GM23338 (cell line): ENCODE measurements at regions not wholly inside any gene's neighbourhood (a gene's known extent, or its start where the extent isn't known, plus 50 kb on each side); places are given as distances from the start of the nearest gene placed in this dataset.

Source experiments
- ATAC-seq: fragments of 200-7000 bp; cut with Tn5 transposase; 3 replicates; pipeline ENCODE4 v1.9.1; 2020
- DNase-seq: peaks from one replicate; pipeline ENCODE4 v3.0.0-alpha.2; 2015; ENCODE audit warnings: low spot score
- H2AFZ ChIP-seq: fragments of 200-600 bp; sonication (generic); 2 replicates; pipeline ENCODE4 v1.8.0; 2016; ENCODE audit warnings: antibody characterized with exemption, mild to moderate bottlenecking, moderate library complexity
- H3F3A ChIP-seq: fragments of 200-600 bp; sonication (generic); replicated peaks from 2 replicates; pipeline ENCODE4 v1.8.0; 2017; ENCODE audit warnings: antibody characterized with exemption, mixed run types, low read depth
- H3K27ac ChIP-seq: fragments of 200-600 bp; sonication (generic); 2 replicates; pipeline ENCODE4 v1.6.1; 2016; ENCODE audit warnings: low read depth
- H3K27me3 ChIP-seq: fragments of 200-600 bp; sonication (generic); 2 replicates; pipeline ENCODE4 v1.8.0; 2016; ENCODE audit warnings: mild to moderate bottlenecking, mixed run types, moderate library complexity; ENCODE audit not compliant: insufficient read depth
- H3K36me3 ChIP-seq: fragments of 200-600 bp; sonication (generic); 2 replicates; pipeline ENCODE4 v1.8.0; 2016; ENCODE audit warnings: mild to moderate bottlenecking; ENCODE audit not compliant: insufficient read depth
- H3K4me1 ChIP-seq: fragments of 200-600 bp; sonication (generic); 2 replicates; pipeline ENCODE4 v1.8.0; 2016; ENCODE audit warnings: mild to moderate bottlenecking, moderate library complexity; ENCODE audit not compliant: insufficient read depth
- H3K4me2 ChIP-seq: fragments of 200-600 bp; sonication (generic); 2 replicates; pipeline ENCODE4 v1.7.1; 2017; ENCODE audit warnings: mixed run types
- H3K4me3 ChIP-seq: fragments of 200-600 bp; sonication (generic); 2 replicates; pipeline ENCODE4 v1.6.1; 2016; ENCODE audit warnings: mixed run types
- H3K79me2 ChIP-seq: fragments of 200-600 bp; sonication (generic); replicated peaks from 2 replicates; pipeline ENCODE4 v1.8.0; 2017; ENCODE audit warnings: mild to moderate bottlenecking; ENCODE audit not compliant: insufficient read depth
- H3K9me2 ChIP-seq: fragments of 200-600 bp; sonication (generic); 2 replicates; pipeline ENCODE4 v1.8.0; 2017; ENCODE audit not compliant: insufficient read depth
- H4K20me1 ChIP-seq: fragments of 200-600 bp; sonication (generic); replicated peaks from 2 replicates; pipeline ENCODE4 v1.8.0; 2017; ENCODE audit warnings: mild to moderate bottlenecking; ENCODE audit not compliant: insufficient read depth
- H3K27ac Mint-ChIP-seq: 2 replicates; pipeline ENCODE4 v1.8.0; 2020; ENCODE audit warnings: inconsistent platforms, mild to moderate bottlenecking, moderate library complexity, mixed read lengths
- H3K27me3 Mint-ChIP-seq: 3 replicates; pipeline ENCODE4 v1.8.0; 2022; ENCODE audit warnings: low read depth, mild to moderate bottlenecking, moderate library complexity, mixed read lengths, inconsistent platforms; ENCODE audit not compliant: insufficient read depth, poor library complexity
- H3K36me3 Mint-ChIP-seq: 3 replicates; pipeline ENCODE4 v1.8.0; 2021; ENCODE audit warnings: low read depth, mild to moderate bottlenecking, inconsistent platforms, moderate library complexity, mixed read lengths
- H3K4me1 Mint-ChIP-seq: 3 replicates; pipeline ENCODE4 v1.8.0; 2020; ENCODE audit warnings: mild to moderate bottlenecking, inconsistent platforms, mixed read lengths
- H3K4me3 Mint-ChIP-seq: 3 replicates; pipeline ENCODE4 v1.8.0; 2021; ENCODE audit warnings: moderate library complexity, mild to moderate bottlenecking, inconsistent platforms, mixed read lengths
- H3K9me3 Mint-ChIP-seq: 3 replicates; pipeline ENCODE4 v1.8.0; 2020; ENCODE audit warnings: moderate library complexity, mild to moderate bottlenecking, inconsistent platforms, mixed read lengths
- CREB1 ChIP-seq: fragments of 250-450 bp; sonication (Bioruptor Pico); IDR thresholded peaks from 2 replicates; pipeline ENCODE4 v1.5.0; 2020; ENCODE audit warnings: low read depth, mild to moderate bottlenecking, moderate library complexity
- CTCF ChIP-seq, 2 experiments: fragments of 200-600 bp in 1 of 2; sonication (generic) in 1 of 2; conservative IDR thresholded peaks; 2 replicates each; pipeline versions ENCODE4 v1.5.1 to v1.6.1; 2016 to 2017; ENCODE audit warnings: antibody characterized with exemption in 2 of 2, low read depth in 2 of 2, mild to moderate bottlenecking in 2 of 2, moderate library complexity in 1 of 2
- ETS1 ChIP-seq: IDR thresholded peaks from 2 replicates; pipeline ENCODE4 v1.6.1; 2016; ENCODE audit warnings: antibody characterized with exemption
- EZH2 ChIP-seq: fragments of 200-600 bp; sonication (generic); IDR thresholded peaks from one replicate; pipeline ENCODE4 v1.8.0; 2017; ENCODE audit warnings: antibody characterized with exemption, mild to moderate bottlenecking, low read depth; ENCODE audit not compliant: unreplicated experiment
- EZH2phosphoT487 ChIP-seq: fragments of 200-600 bp; sonication (generic); IDR thresholded peaks from one replicate; pipeline ENCODE4 v1.8.1; 2018; ENCODE audit warnings: antibody characterized with exemption; ENCODE audit not compliant: unreplicated experiment
- JUNB ChIP-seq: IDR thresholded peaks from one replicate; pipeline ENCODE4 v1.6.1; 2016; ENCODE audit warnings: antibody characterized with exemption; ENCODE audit not compliant: unreplicated experiment
- NANOG ChIP-seq: IDR thresholded peaks from 2 replicates; pipeline ENCODE4 v1.6.1; 2016; ENCODE audit warnings: antibody characterized with exemption, borderline replicate concordance
- POLR2AphosphoS5 ChIP-seq: IDR thresholded peaks from 2 replicates; pipeline ENCODE4 v1.6.1; 2016; ENCODE audit warnings: antibody characterized with exemption, low read depth
- REST ChIP-seq: IDR thresholded peaks from one replicate; pipeline ENCODE4 v1.6.1; 2018; ENCODE audit warnings: antibody characterized with exemption; ENCODE audit not compliant: unreplicated experiment
- STAT1 ChIP-seq: IDR thresholded peaks from one replicate; pipeline ENCODE4 v1.6.1; 2016; ENCODE audit warnings: antibody characterized with exemption; ENCODE audit not compliant: unreplicated experiment
- ZNF114 ChIP-seq: fragments of 250-450 bp; sonication (Bioruptor Pico); IDR thresholded peaks from 2 replicates; pipeline ENCODE4 v1.5.0; 2020; ENCODE audit warnings: mild to moderate bottlenecking, moderate library complexity
- ZNF331 ChIP-seq: fragments of 250-450 bp; sonication (Bioruptor Pico); IDR thresholded peaks from 2 replicates; pipeline ENCODE4 v1.5.0; 2020; ENCODE audit warnings: low read depth, mild to moderate bottlenecking, moderate library complexity
- ZNF462 ChIP-seq: fragments of 250-450 bp; sonication (Bioruptor Pico); IDR thresholded peaks from 2 replicates; pipeline ENCODE4 v1.5.0; 2020; ENCODE audit warnings: mild to moderate bottlenecking, moderate library complexity

- no peaks in the 10 kb centered on the region for H3K79me2 ChIP-seq
- TF ChIP-seq CTCF (conservative IDR thresholded peaks at IDR 0.05; ENCODE audit: low read depth in 2 of 2) (no peak), REST (no peak), ZNF331 (no peak), JUNB (no peak), STAT1 (no peak), NANOG (no peak), EZH2phosphoT487 (no peak), EZH2 (no peak), ZNF114 (CRISPR knock-in tag) (no peak), ZNF462 (CRISPR knock-in tag) (no peak), CREB1 (CRISPR knock-in tag) (no peak), ETS1 (no peak), POLR2AphosphoS5 (no peak)
- no peak overlapping the region for H3K4me3 ChIP-seq
- ATAC-seq (no peak), DNase-seq (no peak)
- no peak overlapping the region for H3K27ac Mint-ChIP-seq
- no peaks in the 10 kb centered on the region for H3K27me3 Mint-ChIP-seq
- H3K9me3 Mint-ChIP-seq, result peaks cover 19% of the 10 kb centered on the region
- H3K9me2 ChIP-seq, result no peaks in the 10 kb centered on the region
- H3K36me3 Mint-ChIP-seq, result peaks cover 6% of the 10 kb centered on the region; the same call in 2 of the 3 replicates
- no peaks in the 10 kb centered on the region for H3K27me3 ChIP-seq
- H3K4me1 ChIP-seq, result no peaks in the 10 kb centered on the region
- H3K36me3 ChIP-seq, result no peaks in the 10 kb centered on the region
- no peaks in the 10 kb centered on the region for H3F3A ChIP-seq
- H2AFZ ChIP-seq, result no peak overlapping the region
- H3K4me2 ChIP-seq, result no peak overlapping the region
- no peaks in the 10 kb centered on the region for H3K4me1 Mint-ChIP-seq
- H3K4me3 Mint-ChIP-seq, result no peak overlapping the region
- H4K20me1 ChIP-seq, result no peaks in the 10 kb centered on the region
- no peak overlapping the region for H3K27ac ChIP-seq
Observed at GRCh38 chr6:163974322-163974721, 559.8 kb downstream of the QKI start.
